Ovary (tissue), 7 donors: ENCODE measurements at regions not wholly inside any gene's neighbourhood (a gene's known extent, or its start where the extent isn't known, plus 50 kb on each side); places are given as distances from the start of the nearest gene placed in this dataset.

Experiments used
- DNase-seq, 5 donors: peaks; one replicate each; pipeline ENCODE4 v3.0.0-alpha.2; 2019 to 2020
- H3K27ac ChIP-seq, 2 donors: fragments of 200-600 bp; one replicate each; pipeline versions ENCODE4 v1.5.1 to v1.8.0; 2019 to 2022
- H3K27me3 ChIP-seq: fragments of 200-600 bp; one replicate; pipeline ENCODE4 v1.8.0; 2022
- H3K36me3 ChIP-seq: fragments of 200-600 bp; sonication (generic); one replicate; pipeline ENCODE4 v1.5.1; 2019
- H3K4me1 ChIP-seq: one replicate; pipeline ENCODE4 v1.8.1; 2013; ENCODE audit warnings: mild to moderate bottlenecking, moderate library complexity; ENCODE audit not compliant: insufficient read depth
- H3K4me3 ChIP-seq: fragments of 200-600 bp; sonication (generic); one replicate; pipeline ENCODE4 v1.5.1; 2017
- H3K9me3 ChIP-seq, 2 donors: fragments of 200-600 bp in 1 of 2; sonication (generic) in 1 of 2; one replicate each; pipeline versions ENCODE4 v1.5.1 to v1.8.1; 2013 to 2019; ENCODE audit warnings: mild to moderate bottlenecking in 1 of 2, moderate library complexity in 1 of 2
- CTCF ChIP-seq, 3 donors: fragments of 450-650 bp in 2 of 3; fragments of 200-600 bp in 1 of 3; IDR thresholded peaks; one replicate each; pipeline versions ENCODE4 v1.5.1 to v1.8.0; 2016 to 2022; ENCODE audit warnings: antibody characterized with exemption in 3 of 3, mild to moderate bottlenecking in 1 of 3
- EP300 ChIP-seq: sonication (generic); formaldehyde crosslinking; IDR thresholded peaks from one replicate; pipeline ENCODE4 v1.6.1; 2017; ENCODE audit warnings: antibody characterized with exemption
- POLR2A ChIP-seq: fragments of 450-650 bp; IDR thresholded peaks from one replicate; pipeline ENCODE4 v1.6.1; 2017; ENCODE audit warnings: antibody characterized with exemption, mild to moderate bottlenecking, moderate library complexity
- WGBS, 3 donors: extraction: QIAGEN DNeasy Blood & Tissue Kit in 1 of 3; methylation state at CpG; one replicate each; pipeline versions ENCODE4 v1.1.5 to v1.1.7; 2013 to 2017; 5-methylcytosine and 5-hydroxymethylcytosine counted together
- intact Hi-C, 4 donors: fragments of 100-400 bp; cut with DNase I; formaldehyde crosslinking; loops; one replicate each; pipeline versions ENCODE4 v1.11.0 to v1.15.1; 2022 to 2023
- donor health status: DM: no; HTN: no; CAD: no; lungs with moderate emphysema.
- donor health status: DM: no; HTN: no; CAD: no.
- donor health status: Bipolar disorder and iron deficiency.
- donor health status: DM: no; HTN: no; CAD: no.
- donor health status: DM: yes; HTN: yes; CAD: no.

DNA sequence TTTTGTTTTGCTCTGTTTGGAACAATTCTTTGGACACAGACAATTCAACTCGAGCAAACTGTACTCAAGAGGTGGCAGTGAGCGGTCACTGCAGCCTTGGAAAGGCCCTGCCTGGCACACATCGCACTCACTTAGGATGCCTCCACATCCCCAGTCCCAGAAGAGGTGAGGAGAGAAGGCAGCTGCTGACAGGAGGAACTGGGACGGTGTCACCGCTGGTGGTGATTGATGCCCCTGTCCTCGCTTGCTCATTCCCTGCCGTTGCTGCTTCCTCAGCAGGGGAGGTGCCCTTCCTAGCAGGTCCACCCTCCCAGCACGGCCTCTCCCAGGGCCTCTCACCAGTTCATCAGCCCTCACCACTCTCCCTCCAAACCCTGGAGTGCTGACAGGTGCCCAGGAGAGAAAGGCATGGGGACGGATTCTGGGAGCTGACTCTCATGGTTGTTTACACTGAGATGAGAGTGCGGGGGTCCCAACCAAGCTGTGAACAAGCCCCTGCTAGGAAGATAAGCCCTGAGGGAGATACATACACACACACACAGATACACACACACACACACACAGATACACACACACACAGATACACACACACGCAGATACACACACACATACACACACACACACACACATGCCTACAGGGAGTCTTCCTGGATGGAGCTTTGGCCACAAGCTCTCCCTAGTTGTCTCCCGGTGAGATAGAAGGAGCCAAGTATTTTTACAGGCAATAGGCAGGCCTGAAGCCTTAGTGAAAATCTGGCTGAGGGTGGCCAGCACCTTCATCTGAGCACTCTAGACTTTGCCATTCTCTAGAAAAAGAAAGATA is 101.1 kb downstream of the CDC7 start:
- Histone ChIP-seq H3K4me1 (peaks cover 12% of the 10 kb centered on the region), H3K9me3 (no peaks in the 10 kb centered on the region), H3K27me3 (no peaks in the 10 kb centered on the region), H3K36me3 (no peaks in the 10 kb centered on the region), H3K27ac (no peak overlapping the region), H3K4me3 (no peak overlapping the region)
- no peak for DNase-seq
- intact Hi-C loops, result no loop called here
- 85 to 92% (median 87%) methylated on average over 12 of the region's 12 CpGs for WGBS, 3 donors
- no peak for TF ChIP-seq CTCF (IDR thresholded peaks at IDR 0.05)
- TF ChIP-seq POLR2A, result no peak

DNA sequence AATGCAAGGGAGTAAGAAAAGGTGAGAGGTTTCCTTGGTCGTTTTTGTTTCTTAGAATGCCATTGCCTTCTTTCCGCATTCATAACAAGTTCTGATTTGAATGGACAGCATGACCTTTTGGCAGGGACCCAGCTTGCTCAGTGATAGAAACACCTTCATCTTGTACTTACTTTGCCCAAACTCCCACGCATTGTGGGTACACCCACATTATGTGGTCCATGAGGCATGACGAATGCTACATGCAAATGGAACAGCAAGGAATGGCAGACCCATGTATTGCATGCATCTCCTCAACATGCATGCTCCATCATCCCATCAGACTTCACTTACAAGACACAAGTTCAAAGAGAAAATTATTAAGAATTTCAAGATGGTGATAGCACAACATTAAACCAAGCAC is 102.8 kb downstream of the CDC7 start:
- 89 to 93% (median 93%) methylated on average over 4 of the region's 4 CpGs for WGBS, 3 donors
- H3K9me3 ChIP-seq, result no peaks in the 10 kb centered on the region
- TF ChIP-seq CTCF (IDR thresholded peaks at IDR 0.05) (no peak), EP300 (no peak), POLR2A (no peak)
- intact Hi-C loops, result no loop called here
- H3K27me3 ChIP-seq, result no peaks in the 10 kb centered on the region
- no peak for DNase-seq
- peaks cover 12% of the 10 kb centered on the region for H3K4me1 ChIP-seq
- no peak overlapping the region for H3K4me3 ChIP-seq
- no peak overlapping the region for H3K27ac ChIP-seq
- no peaks in the 10 kb centered on the region for H3K36me3 ChIP-seq

DNA sequence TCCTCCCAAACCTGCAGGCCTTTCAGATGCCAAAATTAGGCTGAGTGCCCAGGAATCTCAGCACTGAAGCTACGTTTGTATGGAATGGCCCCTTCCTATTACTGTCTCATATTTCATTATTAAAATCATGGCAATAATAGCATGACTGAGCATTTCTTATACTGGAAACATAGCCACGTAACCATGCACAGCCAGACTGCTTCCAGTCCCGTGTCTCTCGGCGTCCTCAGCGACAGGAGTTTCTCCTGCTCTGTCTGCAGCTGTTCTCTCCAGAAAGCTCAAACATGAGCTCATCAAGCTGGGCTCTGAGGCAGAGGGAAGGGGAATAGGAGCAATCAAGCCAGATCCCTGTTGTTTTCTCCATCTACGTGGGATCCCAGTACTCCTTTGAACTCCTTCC is 104.0 kb downstream of the CDC7 start:
- no peak for DNase-seq
- H3K27ac ChIP-seq, result peak overlapping the region in 1 of 2 donors; percentile 29
- H3K36me3 ChIP-seq, result no peaks in the 10 kb centered on the region
- no peaks in the 10 kb centered on the region for H3K9me3 ChIP-seq
- peaks cover 12% of the 10 kb centered on the region for H3K4me1 ChIP-seq
- H3K4me3 ChIP-seq, result no peak overlapping the region
- no peak for TF ChIP-seq POLR2A
- no peak for TF ChIP-seq CTCF (IDR thresholded peaks at IDR 0.05)
- TF ChIP-seq EP300, result no peak
- intact Hi-C loops, result no loop called here
- WGBS, 3 donors, result 14 to 23% (median 23%) methylated on average over 7 of the region's 7 CpGs
- no peaks in the 10 kb centered on the region for H3K27me3 ChIP-seq

DNA sequence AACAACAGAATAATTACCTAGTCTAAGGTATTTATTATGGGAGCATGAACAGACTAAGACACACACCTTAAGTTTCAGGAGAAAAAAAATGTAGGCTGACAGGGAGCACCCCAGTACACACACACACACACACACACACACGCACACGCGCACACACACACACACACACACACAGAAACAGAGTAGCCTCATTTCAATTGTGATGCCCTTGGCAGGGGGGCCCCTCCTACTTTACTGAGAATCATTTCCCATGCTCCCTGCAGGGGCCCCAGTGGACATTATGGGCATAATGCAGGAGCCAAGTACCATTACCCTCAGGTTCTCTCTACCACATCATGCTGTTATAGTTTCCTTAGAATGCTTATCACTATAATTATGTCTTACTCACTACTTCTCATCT is 104.9 kb downstream of the CDC7 start:
- Histone ChIP-seq H3K27ac (peak overlapping the region in 1 of 2 donors; percentile 16), H3K36me3 (no peaks in the 10 kb centered on the region), H3K4me3 (no peak overlapping the region), H3K4me1 (peaks cover 11% of the 10 kb centered on the region), H3K27me3 (no peaks in the 10 kb centered on the region), H3K9me3 (no peaks in the 10 kb centered on the region)
- TF ChIP-seq POLR2A (no peak), EP300 (no peak), CTCF (IDR thresholded peaks at IDR 0.05) (no peak)
- WGBS, 3 donors, result 59 to 88% (median 59%) methylated on average over 3 of the region's 3 CpGs
- DNase-seq, result no peak
- intact Hi-C loops, result no loop called here
